ENCODE measurements at regions not wholly inside any gene's neighbourhood (a gene's known extent, or its start where the extent isn't known, plus 50 kb on each side); places are given as distances from the start of the nearest gene placed in this dataset.
A peak's percentile ranks its signal among the peaks of the same experiment; 100 is the strongest.

DNA sequence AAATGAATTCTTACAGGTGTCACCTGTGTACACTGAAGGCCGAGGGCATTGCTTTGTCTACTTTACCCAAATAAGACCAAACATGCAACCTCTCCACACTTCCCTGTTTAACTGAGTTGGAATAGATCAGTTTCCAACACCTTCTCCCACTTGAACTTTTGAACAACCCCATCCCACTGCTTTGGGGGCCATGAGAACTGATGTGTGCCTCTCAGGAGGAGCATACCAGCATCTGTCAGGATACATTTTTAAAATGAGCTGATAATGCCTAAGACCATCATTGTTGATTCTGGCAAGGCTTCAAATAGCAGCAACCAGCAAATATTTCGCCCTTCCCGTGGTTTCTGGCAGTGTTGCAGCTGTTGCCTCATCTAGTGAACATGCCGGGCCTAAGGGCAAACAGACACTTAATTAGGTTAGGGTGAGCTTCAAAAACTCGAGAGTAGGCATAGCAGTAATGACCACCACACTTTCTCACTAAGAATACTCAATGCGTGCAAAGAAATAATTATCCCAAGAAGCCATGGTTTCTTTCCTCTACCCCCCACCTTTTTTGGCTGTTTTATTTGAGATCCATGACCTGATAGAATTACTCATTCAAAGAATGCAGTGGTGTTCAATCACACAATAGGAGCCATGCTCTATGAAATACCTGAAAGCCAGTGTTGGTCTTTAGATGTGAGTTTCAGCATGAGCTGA lies 63.7 kb downstream of the MAP10 start:
- TF ChIP-seq, protein P1, sequence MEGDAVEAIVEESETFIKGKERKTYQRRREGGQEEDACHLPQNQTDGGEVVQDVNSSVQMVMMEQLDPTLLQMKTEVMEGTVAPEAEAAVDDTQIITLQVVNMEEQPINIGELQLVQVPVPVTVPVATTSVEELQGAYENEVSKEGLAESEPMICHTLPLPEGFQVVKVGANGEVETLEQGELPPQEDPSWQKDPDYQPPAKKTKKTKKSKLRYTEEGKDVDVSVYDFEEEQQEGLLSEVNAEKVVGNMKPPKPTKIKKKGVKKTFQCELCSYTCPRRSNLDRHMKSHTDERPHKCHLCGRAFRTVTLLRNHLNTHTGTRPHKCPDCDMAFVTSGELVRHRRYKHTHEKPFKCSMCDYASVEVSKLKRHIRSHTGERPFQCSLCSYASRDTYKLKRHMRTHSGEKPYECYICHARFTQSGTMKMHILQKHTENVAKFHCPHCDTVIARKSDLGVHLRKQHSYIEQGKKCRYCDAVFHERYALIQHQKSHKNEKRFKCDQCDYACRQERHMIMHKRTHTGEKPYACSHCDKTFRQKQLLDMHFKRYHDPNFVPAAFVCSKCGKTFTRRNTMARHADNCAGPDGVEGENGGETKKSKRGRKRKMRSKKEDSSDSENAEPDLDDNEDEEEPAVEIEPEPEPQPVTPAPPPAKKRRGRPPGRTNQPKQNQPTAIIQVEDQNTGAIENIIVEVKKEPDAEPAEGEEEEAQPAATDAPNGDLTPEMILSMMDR (IDR thresholded peaks at IDR 0.05 in 2 of 3, conservative IDR thresholded peaks at IDR 0.05 in 1 of 3; ENCODE audit: borderline replicate concordance in 1 of 3, insufficient read depth in 1 of 3, low read depth in 2 of 3, low read length in 2 of 3), result no peak
- peak; percentile 90 for TF ChIP-seq POLR2AphosphoS5 (IDR thresholded peaks at IDR 0.05; ENCODE audit: low read depth, low read length)
- TF ChIP-seq, protein P2, sequence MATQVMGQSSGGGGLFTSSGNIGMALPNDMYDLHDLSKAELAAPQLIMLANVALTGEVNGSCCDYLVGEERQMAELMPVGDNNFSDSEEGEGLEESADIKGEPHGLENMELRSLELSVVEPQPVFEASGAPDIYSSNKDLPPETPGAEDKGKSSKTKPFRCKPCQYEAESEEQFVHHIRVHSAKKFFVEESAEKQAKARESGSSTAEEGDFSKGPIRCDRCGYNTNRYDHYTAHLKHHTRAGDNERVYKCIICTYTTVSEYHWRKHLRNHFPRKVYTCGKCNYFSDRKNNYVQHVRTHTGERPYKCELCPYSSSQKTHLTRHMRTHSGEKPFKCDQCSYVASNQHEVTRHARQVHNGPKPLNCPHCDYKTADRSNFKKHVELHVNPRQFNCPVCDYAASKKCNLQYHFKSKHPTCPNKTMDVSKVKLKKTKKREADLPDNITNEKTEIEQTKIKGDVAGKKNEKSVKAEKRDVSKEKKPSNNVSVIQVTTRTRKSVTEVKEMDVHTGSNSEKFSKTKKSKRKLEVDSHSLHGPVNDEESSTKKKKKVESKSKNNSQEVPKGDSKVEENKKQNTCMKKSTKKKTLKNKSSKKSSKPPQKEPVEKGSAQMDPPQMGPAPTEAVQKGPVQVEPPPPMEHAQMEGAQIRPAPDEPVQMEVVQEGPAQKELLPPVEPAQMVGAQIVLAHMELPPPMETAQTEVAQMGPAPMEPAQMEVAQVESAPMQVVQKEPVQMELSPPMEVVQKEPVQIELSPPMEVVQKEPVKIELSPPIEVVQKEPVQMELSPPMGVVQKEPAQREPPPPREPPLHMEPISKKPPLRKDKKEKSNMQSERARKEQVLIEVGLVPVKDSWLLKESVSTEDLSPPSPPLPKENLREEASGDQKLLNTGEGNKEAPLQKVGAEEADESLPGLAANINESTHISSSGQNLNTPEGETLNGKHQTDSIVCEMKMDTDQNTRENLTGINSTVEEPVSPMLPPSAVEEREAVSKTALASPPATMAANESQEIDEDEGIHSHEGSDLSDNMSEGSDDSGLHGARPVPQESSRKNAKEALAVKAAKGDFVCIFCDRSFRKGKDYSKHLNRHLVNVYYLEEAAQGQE (IDR thresholded peaks at IDR 0.05; ENCODE audit: low read depth), result no peak
- no peak for TF ChIP-seq POLR2A (IDR thresholded peaks at IDR 0.05; ENCODE audit: borderline replicate concordance, extremely low read depth, insufficient read depth, insufficient read length)
- no peak for TF ChIP-seq ELF1 (IDR thresholded peaks at IDR 0.05; ENCODE audit: borderline replicate concordance, low read depth)
- TF ChIP-seq CBX3 (IDR thresholded peaks at IDR 0.05; ENCODE audit: low read depth), result peak; percentile 66; the same call in 1 of the 2 replicates
- peak; percentile 68; the same call in 1 of the 2 replicates for TF ChIP-seq SIN3A (IDR thresholded peaks at IDR 0.05; ENCODE audit: low read depth)

Measured in HCT116 (cell line).